Panc1 (cell line): ENCODE measurements at regions not wholly inside any gene's neighbourhood (a gene's known extent, or its start where the extent isn't known, plus 50 kb on each side); places are given as distances from the start of the nearest gene placed in this dataset.

Experiments used
- ATAC-seq: fragments of 200-7000 bp; cut with Tn5 transposase; 2 replicates; pipeline ENCODE4 v1.9.1; 2020; ENCODE audit warnings: mild to moderate bottlenecking, moderate library complexity
- BruUV-seq: library from RNA; stranded (reverse); fragments of 400-500 nt; replicated peaks from 2 replicates; lab custom pipeline; 2021; lab: Mats Ljungman, UMichigan
- CTCF ChIA-PET: fragments of 300-600 bp; sonication (Branson Sonifier 250); formaldehyde crosslinking; loops from one replicate; lab custom pipeline; 2022; ENCODE audit warnings: antibody characterized with exemption; lab: Charles Lee
- POLR2A ChIA-PET: fragments of 300-600 bp; sonication (Branson Sonifier 250); formaldehyde crosslinking; loops from one replicate; lab custom pipeline; 2022; ENCODE audit warnings: antibody characterized with exemption; lab: Charles Lee
- DNase-seq: peaks from one replicate; pipeline ENCODE4 v3.0.0-alpha.2; 2010; ENCODE audit warnings: low read depth, low spot score
- H3K27ac ChIP-seq: 2 replicates; pipeline ENCODE4 v1.5.1; 2011; ENCODE audit warnings: mild to moderate bottlenecking, low read length, inconsistent platforms
- H3K27me3 ChIP-seq: fragments of 200-500 bp; sonication (Bioruptor generic); 2 replicates; pipeline ENCODE4 v1.6.0; 2014; ENCODE audit warnings: low read length, inconsistent platforms; ENCODE audit not compliant: control insufficient read depth, insufficient read depth
- H3K36me3 ChIP-seq: fragments of 200-500 bp; sonication (Bioruptor generic); 2 replicates; pipeline ENCODE4 v1.5.1; 2014; ENCODE audit warnings: inconsistent platforms, mild to moderate bottlenecking, low read length, moderate library complexity; ENCODE audit not compliant: control insufficient read depth, insufficient read depth
- H3K4me1 ChIP-seq: 2 replicates; pipeline ENCODE4 v1.5.1; 2011; ENCODE audit warnings: inconsistent platforms, mild to moderate bottlenecking, low read length, moderate library complexity; ENCODE audit not compliant: control insufficient read depth, insufficient read depth
- H3K4me3 ChIP-seq, 2 experiments: 2 replicates each; pipeline ENCODE4 v1.5.1; 2011 to 2012; ENCODE audit warnings: low read depth in 2 of 2, low read length in 2 of 2, mild to moderate bottlenecking in 2 of 2, inconsistent platforms in 1 of 2, moderate library complexity in 1 of 2
- H3K9me3 ChIP-seq: fragments of 200-500 bp; sonication (Bioruptor generic); 2 replicates; pipeline ENCODE4 v1.5.1; 2014; ENCODE audit warnings: low read depth, mild to moderate bottlenecking, inconsistent platforms, low read length, moderate library complexity; ENCODE audit not compliant: control insufficient read depth, insufficient read depth
- CTCF ChIP-seq: fragments of 450-650 bp; IDR thresholded peaks from 2 replicates; pipeline ENCODE4 v1.5.1; 2017; ENCODE audit warnings: mild to moderate bottlenecking
- POLR2AphosphoS5 ChIP-seq: IDR thresholded peaks from 2 replicates; pipeline ENCODE4 v1.6.1; 2012; ENCODE audit warnings: mild to moderate bottlenecking, low read depth, low read length, moderate library complexity
- REST ChIP-seq, 2 experiments: IDR thresholded peaks; 2 replicates each; pipeline ENCODE4 v1.6.1; 2011 to 2012; ENCODE audit warnings: low read depth in 2 of 2, control low read depth in 1 of 2, low read length in 1 of 2, mild to moderate bottlenecking in 1 of 2, moderate library complexity in 1 of 2; ENCODE audit not compliant: insufficient read depth in 1 of 2
- SIN3A ChIP-seq: IDR thresholded peaks from 2 replicates; pipeline ENCODE4 v1.6.1; 2012; ENCODE audit warnings: low read depth, mild to moderate bottlenecking, low read length, moderate library complexity, borderline replicate concordance; ENCODE audit not compliant: insufficient read depth
- TCF7L2 ChIP-seq: IDR thresholded peaks from 2 replicates; pipeline ENCODE4 v1.6.1; 2011; ENCODE audit warnings: mild to moderate bottlenecking, low read depth, low read length, inconsistent platforms
- in situ Hi-C: cut with HindIII; loops from 2 replicates; pipeline ENCODE4 v1.10.0; 2016; ENCODE audit warnings: low sequenced_read_pairs, low pct_unique_long_range_greater_than_20kb
- intact Hi-C: fragments of 100-400 bp; cut with micrococcal nuclease; formaldehyde crosslinking; loops from one replicate; pipeline ENCODE4 v1.10.0; 2022; ENCODE audit not compliant: unreplicated experiment

DNA sequence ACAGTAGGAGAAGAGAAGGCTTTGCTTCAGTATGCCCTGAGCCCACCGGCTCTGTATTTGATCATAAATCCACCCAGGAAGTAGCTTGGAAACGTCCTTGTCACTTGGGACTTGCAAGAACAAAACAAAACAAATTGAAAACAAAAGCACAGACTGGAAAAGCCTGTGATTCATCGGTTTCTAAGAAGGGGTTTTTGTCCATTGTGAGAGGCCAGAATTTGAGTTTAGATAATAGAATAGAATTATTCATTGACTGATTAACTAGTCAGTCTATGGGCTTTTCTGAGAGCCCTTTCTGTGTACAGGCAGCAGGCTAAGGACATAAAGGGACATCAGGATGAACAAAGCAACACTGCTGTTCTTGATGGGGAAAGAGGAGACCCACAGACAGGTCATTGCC is 424.8 kb downstream of the IRX1 start:
- Histone ChIP-seq H3K27ac (no peak overlapping the region), H3K4me3 (no peak overlapping the region), H3K36me3 (no peaks in the 10 kb centered on the region), H3K4me1 (no peaks in the 10 kb centered on the region), H3K9me3 (no peaks in the 10 kb centered on the region), H3K27me3 (no peaks in the 10 kb centered on the region)
- ChIA-PET CTCF (no interaction called here), POLR2A (no interaction called here)
- in situ Hi-C loops (no loop called here), intact Hi-C loops (no loop called here)
- no peak for TF ChIP-seq SIN3A
- no peak for TF ChIP-seq POLR2AphosphoS5
- no peak for TF ChIP-seq CTCF
- no peak for TF ChIP-seq REST (IDR thresholded peaks at IDR 0.05; ENCODE audit: insufficient read depth in 1 of 2, low read depth in 2 of 2, low read length in 1 of 2)
- TF ChIP-seq TCF7L2: no peak
- DNase-seq: no peak
- BruUV-seq: no TSS peak
- no peak for ATAC-seq

DNA sequence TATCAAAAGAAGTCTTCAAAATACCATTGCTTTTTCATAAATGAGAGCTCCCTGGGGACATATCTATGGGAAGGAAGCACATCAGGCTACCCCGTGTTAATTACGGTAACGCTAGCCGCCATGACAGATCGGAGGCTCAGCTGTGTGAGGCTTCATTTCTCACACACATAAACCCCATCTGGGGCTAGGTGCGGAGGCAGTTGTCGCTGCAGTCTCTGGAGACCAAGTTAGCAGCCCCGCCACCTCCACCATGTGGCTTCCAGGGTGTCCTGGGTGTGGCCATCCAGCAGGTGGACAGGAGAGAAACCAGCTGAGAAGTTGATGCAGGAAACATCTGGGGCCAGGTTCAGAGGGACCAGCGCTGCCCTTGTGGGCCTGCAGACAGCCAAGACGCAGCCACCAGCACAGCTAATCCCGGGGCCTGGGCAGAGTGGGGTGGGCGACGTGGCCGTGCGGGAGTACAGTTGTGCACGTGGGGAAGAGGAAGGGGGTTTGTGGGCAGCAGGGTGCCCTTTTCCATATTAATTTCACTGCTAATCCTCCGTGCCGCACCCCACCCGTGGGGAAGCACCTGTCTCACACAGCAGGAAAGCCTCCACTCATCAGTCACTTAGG is 426.5 kb downstream of the IRX1 start:
- BruUV-seq: no TSS peak
- H3K27ac ChIP-seq: no peak overlapping the region
- no peaks in the 10 kb centered on the region for H3K4me1 ChIP-seq
- H3K36me3 ChIP-seq: no peaks in the 10 kb centered on the region
- H3K9me3 ChIP-seq: no peaks in the 10 kb centered on the region
- no peak for DNase-seq
- CTCF ChIA-PET: no interaction called here
- TF ChIP-seq SIN3A: no peak
- TF ChIP-seq CTCF: no peak
- TF ChIP-seq POLR2AphosphoS5: no peak
- TF ChIP-seq TCF7L2: no peak
- POLR2A ChIA-PET: no interaction called here
- intact Hi-C loops: no loop called here
- in situ Hi-C loops: no loop called here
- H3K4me3 ChIP-seq: no peak overlapping the region
- H3K27me3 ChIP-seq: no peaks in the 10 kb centered on the region
- no peak for ATAC-seq
